ENCODE measurements at regions not wholly inside any gene's neighbourhood (a gene's known extent, or its start where the extent isn't known, plus 50 kb on each side); places are given as distances from the start of the nearest gene placed in this dataset.
A peak's percentile ranks its signal among the peaks of the same experiment; 100 is the strongest.

DNA sequence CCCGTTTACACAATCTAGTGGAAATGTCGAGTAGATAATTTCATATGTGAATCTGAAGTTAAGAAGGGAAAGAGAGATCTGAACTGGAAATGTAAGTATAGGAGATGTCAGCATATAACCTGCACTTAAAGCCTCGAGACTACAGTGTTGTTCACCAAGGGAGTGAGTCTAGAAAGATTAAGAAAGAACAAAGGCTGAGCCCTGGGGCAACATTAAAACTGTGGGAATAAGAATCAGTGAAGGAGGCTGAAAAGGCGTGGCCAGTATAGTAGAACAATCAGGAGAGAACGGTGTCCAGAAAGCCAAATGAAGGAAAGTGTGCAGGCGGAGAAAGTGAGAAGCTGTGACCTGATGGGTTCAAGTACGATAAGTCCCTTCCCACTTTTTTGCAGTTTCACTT lies 118.8 kb upstream of the TENM3 start:
- Mint-ChIP-seq H3K4me1 (no peaks in the 10 kb centered on the region), H3K9me3 (peaks cover 8 to 21% (median 12%) of the 10 kb centered on the region in 5 donors), H3K27ac (peak overlapping the region in 1 of 8 donors; percentile 32), H3K27me3 (no peaks in the 10 kb centered on the region), H3K4me3 (no peak overlapping the region), H3K36me3 (no peaks in the 10 kb centered on the region)
- Histone ChIP-seq H3K27me3 (ENCODE audit: insufficient read depth, low read length, poor library complexity, severe bottlenecking) (no peaks in the 10 kb centered on the region), H3K27ac (ENCODE audit: low read depth, low read length) (no peak overlapping the region), H3K4me3 (ENCODE audit: low read length) (no peak overlapping the region), H3K9me3 (ENCODE audit: low read length) (no peaks in the 10 kb centered on the region), H3K4me1 (ENCODE audit: insufficient read depth, low read length) (no peaks in the 10 kb centered on the region), H3K36me3 (ENCODE audit: insufficient read depth, low read length) (no peaks in the 10 kb centered on the region)
- no peak for DNase-seq
- POLR2A ChIA-PET = no interaction called here
- CTCF ChIA-PET = no interaction called here

DNA sequence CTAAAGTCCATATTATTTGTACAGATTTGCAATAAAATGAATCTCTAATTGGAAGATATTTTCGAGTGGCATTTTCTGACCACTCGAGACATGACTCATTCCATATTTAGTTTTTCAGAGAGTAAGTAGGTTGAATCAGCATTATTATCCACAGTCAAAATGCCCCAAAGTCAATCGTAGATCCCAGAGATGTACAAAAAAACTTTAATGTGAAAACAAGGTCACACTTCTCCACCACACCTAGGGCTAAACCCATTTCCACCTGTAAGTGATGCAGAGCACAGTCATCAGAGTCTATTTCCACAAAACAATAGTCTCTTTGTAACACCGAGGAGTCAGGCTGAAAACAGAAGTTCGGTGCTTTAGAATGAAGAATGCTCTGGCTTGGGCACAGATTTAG lies 117.1 kb upstream of the TENM3 start:
- Histone ChIP-seq H3K27ac (ENCODE audit: low read depth, low read length) (no peak overlapping the region), H3K4me1 (ENCODE audit: insufficient read depth, low read length) (no peaks in the 10 kb centered on the region), H3K4me3 (ENCODE audit: low read length) (no peak overlapping the region), H3K9me3 (ENCODE audit: low read length) (no peaks in the 10 kb centered on the region), H3K27me3 (ENCODE audit: insufficient read depth, low read length, poor library complexity, severe bottlenecking) (no peaks in the 10 kb centered on the region), H3K36me3 (ENCODE audit: insufficient read depth, low read length) (no peaks in the 10 kb centered on the region)
- ChIA-PET CTCF (no interaction called here), POLR2A (no interaction called here)
- H3K4me3 Mint-ChIP-seq = no peak overlapping the region
- H3K36me3 Mint-ChIP-seq = no peaks in the 10 kb centered on the region
- H3K27me3 Mint-ChIP-seq = no peaks in the 10 kb centered on the region
- H3K27ac Mint-ChIP-seq = no peak overlapping the region
- peaks cover 6 to 21% (median 9%) of the 10 kb centered on the region in 5 donors for H3K9me3 Mint-ChIP-seq
- DNase-seq = no peak
- H3K4me1 Mint-ChIP-seq = no peaks in the 10 kb centered on the region

DNA sequence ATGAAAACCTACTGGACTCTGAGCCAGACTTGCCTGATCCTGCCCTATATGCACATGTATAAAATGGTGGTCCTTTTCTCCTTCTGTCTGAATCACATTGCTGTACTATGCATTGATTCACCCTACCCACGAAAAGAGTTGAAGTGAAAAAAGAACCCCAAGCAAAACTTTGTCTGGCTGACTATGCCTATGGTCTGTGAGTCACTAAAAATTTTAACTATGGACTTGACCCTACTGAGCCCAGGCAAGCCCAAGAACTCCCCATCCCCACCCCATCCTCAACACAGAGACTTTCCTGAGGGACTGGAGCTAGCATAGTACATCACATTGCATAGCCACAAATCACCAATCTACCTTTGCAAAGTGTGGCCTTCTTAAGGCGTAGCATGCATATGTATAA lies 116.6 kb upstream of the TENM3 start:
- H3K27ac ChIP-seq (ENCODE audit: low read depth, low read length) = no peak overlapping the region
- Mint-ChIP-seq H3K4me3 (no peak overlapping the region), H3K27me3 (no peaks in the 10 kb centered on the region), H3K27ac (no peak overlapping the region), H3K36me3 (no peaks in the 10 kb centered on the region), H3K4me1 (no peaks in the 10 kb centered on the region), H3K9me3 (peaks cover 6 to 19% (median 9%) of the 10 kb centered on the region in 5 donors)
- H3K4me3 ChIP-seq (ENCODE audit: low read length) = no peak overlapping the region
- ChIA-PET CTCF (no interaction called here), POLR2A (no interaction called here)
- no peak for DNase-seq
- no peaks in the 10 kb centered on the region for H3K9me3 ChIP-seq (ENCODE audit: low read length)
- no peaks in the 10 kb centered on the region for H3K27me3 ChIP-seq (ENCODE audit: insufficient read depth, low read length, poor library complexity, severe bottlenecking)
- H3K36me3 ChIP-seq (ENCODE audit: insufficient read depth, low read length) = no peaks in the 10 kb centered on the region
- no peaks in the 10 kb centered on the region for H3K4me1 ChIP-seq (ENCODE audit: insufficient read depth, low read length)

DNA sequence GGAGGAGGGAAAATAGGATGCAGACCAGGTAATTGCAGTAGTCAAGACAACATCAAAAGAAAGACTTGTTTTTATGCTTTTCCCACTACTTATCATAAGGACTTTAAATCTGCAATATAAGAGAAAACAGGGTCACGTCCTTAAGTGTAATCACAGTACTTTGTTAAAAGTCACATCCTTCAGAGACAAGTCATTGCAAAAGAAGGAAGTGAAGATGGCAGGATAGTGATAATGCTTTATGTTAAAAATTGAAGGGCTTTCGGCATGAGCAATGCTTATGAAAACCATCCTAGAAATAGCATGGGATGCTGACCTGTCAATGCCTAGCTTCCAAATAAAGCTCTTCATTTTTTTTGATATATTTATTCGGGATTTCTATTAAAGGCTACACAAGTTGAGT lies 110.2 kb upstream of the TENM3 start:
- no peak for DNase-seq
- Mint-ChIP-seq H3K4me3 (no peak overlapping the region), H3K36me3 (no peaks in the 10 kb centered on the region), H3K4me1 (no peaks in the 10 kb centered on the region), H3K9me3 (peaks cover 0 to 7% (median 2%) of the 10 kb centered on the region in 5 donors), H3K27me3 (peaks cover 0 to 10% of the 10 kb centered on the region in 2 donors), H3K27ac (no peak overlapping the region)
- Histone ChIP-seq H3K9me3 (ENCODE audit: low read length) (no peaks in the 10 kb centered on the region), H3K27ac (ENCODE audit: low read depth, low read length) (no peak overlapping the region), H3K27me3 (ENCODE audit: insufficient read depth, low read length, poor library complexity, severe bottlenecking) (no peaks in the 10 kb centered on the region), H3K4me3 (ENCODE audit: low read length) (no peak overlapping the region), H3K4me1 (ENCODE audit: insufficient read depth, low read length) (no peaks in the 10 kb centered on the region), H3K36me3 (ENCODE audit: insufficient read depth, low read length) (no peaks in the 10 kb centered on the region)
- ChIA-PET CTCF (no interaction called here), POLR2A (no interaction called here)

DNA sequence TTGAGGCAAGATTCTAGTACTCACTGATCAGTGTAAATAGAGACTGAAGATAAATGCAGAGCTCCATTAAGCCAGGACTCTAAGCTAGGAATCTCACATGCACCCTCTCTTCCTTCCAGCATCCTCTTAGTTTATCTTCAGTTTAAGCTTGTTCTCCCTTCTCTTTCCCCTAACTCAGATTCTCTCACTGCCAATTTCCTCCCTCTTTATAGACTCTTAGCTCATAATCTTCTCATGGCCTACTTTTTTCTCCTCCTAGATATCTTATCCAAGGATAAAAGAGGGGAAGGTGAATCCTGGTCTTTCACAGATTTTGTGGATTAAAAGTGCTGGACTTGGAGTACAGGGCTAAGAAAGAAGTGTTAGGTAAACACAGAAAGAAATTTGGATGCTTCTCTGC lies 108.9 kb upstream of the TENM3 start:
- peaks cover 0 to 4% (median 0%) of the 10 kb centered on the region in 3 donors for H3K4me1 Mint-ChIP-seq

DNA sequence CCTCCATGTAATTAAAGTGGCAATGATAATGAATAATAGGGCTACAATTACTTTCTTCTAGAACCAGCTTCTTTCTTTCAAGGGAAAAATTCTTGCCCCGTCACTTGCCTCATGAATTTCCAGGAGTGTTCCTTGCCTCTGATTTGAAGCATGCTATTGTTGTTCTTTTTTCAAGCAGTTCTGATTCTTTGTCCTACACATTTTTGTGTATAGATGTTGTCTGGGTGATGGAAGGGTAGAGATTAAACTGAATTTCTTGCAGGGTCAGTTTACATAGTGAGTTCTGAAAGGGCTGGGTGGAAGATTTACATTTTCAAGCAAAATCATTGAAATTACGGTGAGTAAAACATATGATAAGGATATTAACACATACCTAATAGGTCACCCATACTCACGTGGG lies 107.0 kb upstream of the TENM3 start:
- Histone ChIP-seq H3K9me3 (ENCODE audit: low read length) (no peaks in the 10 kb centered on the region), H3K27me3 (ENCODE audit: insufficient read depth, low read length, poor library complexity, severe bottlenecking) (no peaks in the 10 kb centered on the region), H3K36me3 (ENCODE audit: insufficient read depth, low read length) (no peaks in the 10 kb centered on the region), H3K4me1 (ENCODE audit: insufficient read depth, low read length) (no peaks in the 10 kb centered on the region), H3K4me3 (ENCODE audit: low read length) (no peak overlapping the region), H3K27ac (ENCODE audit: low read depth, low read length) (no peak overlapping the region)
- ChIA-PET POLR2A (no interaction called here), CTCF (no interaction called here)
- Mint-ChIP-seq H3K27ac (no peak overlapping the region), H3K4me1 (peaks cover 0 to 9% (median 0%) of the 10 kb centered on the region in 3 donors), H3K27me3 (peaks cover 14 to 34% of the 10 kb centered on the region in 2 donors), H3K9me3 (peaks cover 0 to 8% (median 0%) of the 10 kb centered on the region in 5 donors), H3K4me3 (no peak overlapping the region), H3K36me3 (no peaks in the 10 kb centered on the region)
- DNase-seq = no peak

More for the DNA sequence above, 108.9 kb upstream of the TENM3 start:
- H3K4me1 ChIP-seq (ENCODE audit: insufficient read depth, low read length) = no peaks in the 10 kb centered on the region
- CTCF ChIA-PET = no interaction called here
- POLR2A ChIA-PET = no interaction called here
- no peaks in the 10 kb centered on the region for H3K36me3 ChIP-seq (ENCODE audit: insufficient read depth, low read length)
- peaks cover 0 to 11% (median 2%) of the 10 kb centered on the region in 5 donors for H3K9me3 Mint-ChIP-seq
- H3K9me3 ChIP-seq (ENCODE audit: low read length) = no peaks in the 10 kb centered on the region
- H3K36me3 Mint-ChIP-seq = no peaks in the 10 kb centered on the region
- DNase-seq = no peak
- no peak overlapping the region for H3K27ac ChIP-seq (ENCODE audit: low read depth, low read length)
- H3K4me3 Mint-ChIP-seq = no peak overlapping the region
- H3K27me3 ChIP-seq (ENCODE audit: insufficient read depth, low read length, poor library complexity, severe bottlenecking) = no peaks in the 10 kb centered on the region
- H3K27me3 Mint-ChIP-seq = peaks cover 6 to 20% of the 10 kb centered on the region in 2 donors
- H3K4me3 ChIP-seq (ENCODE audit: low read length) = no peak overlapping the region
- no peak overlapping the region for H3K27ac Mint-ChIP-seq

DNA sequence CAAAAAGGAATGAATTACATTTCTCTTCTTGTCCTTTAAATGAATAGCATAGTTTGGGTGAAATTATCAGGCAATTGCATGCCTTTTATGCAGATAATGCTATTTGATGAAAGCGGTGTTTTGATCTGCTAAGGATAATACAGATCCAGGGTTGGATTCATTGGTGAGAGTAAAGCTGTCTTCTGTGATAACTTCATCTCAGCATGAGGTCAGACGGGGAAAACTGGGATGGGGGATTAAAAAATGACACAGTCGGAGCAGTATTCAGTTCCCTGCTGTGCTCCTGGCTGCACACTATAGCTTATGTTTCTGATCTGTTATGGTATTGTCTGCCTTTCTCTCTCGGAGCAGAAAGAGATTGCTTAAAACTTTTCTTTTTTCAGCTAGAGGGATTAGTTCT lies 105.9 kb upstream of the TENM3 start:
- DNase-seq = no peak
- Histone ChIP-seq H3K4me1 (ENCODE audit: insufficient read depth, low read length) (no peaks in the 10 kb centered on the region), H3K36me3 (ENCODE audit: insufficient read depth, low read length) (no peaks in the 10 kb centered on the region), H3K27ac (ENCODE audit: low read depth, low read length) (no peak overlapping the region), H3K27me3 (ENCODE audit: insufficient read depth, low read length, poor library complexity, severe bottlenecking) (peaks cover 4% of the 10 kb centered on the region), H3K9me3 (ENCODE audit: low read length) (no peaks in the 10 kb centered on the region), H3K4me3 (ENCODE audit: low read length) (no peak overlapping the region)
- CTCF ChIA-PET = no interaction called here
- POLR2A ChIA-PET = no interaction called here
- Mint-ChIP-seq H3K27ac (no peak overlapping the region), H3K27me3 (peaks cover 23 to 45% of the 10 kb centered on the region in 2 donors), H3K4me3 (no peak overlapping the region), H3K9me3 (peaks cover 0 to 12% (median 0%) of the 10 kb centered on the region in 5 donors), H3K36me3 (no peaks in the 10 kb centered on the region), H3K4me1 (peaks cover 0 to 9% (median 3%) of the 10 kb centered on the region in 3 donors)

DNA sequence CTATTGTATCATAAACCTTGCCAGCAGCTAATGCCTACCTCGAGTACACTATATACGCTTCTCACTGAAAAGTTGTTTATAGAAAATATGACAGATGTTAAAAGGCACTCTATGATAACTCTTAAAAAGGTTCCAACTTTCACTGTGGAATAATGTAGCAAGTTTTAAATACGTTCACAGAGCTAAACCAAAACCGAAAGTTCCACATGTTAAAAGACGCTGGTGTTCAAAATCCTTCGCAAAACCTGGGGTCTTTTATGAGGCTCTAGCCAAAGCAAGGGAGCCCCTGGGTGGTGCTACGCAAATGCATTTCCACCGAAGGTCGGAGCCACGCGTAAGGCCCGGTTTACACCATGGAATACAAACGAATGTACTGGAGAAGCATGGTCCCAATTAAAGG lies 103.7 kb upstream of the TENM3 start:
- Histone ChIP-seq H3K9me3 (ENCODE audit: low read length) (no peaks in the 10 kb centered on the region), H3K27ac (ENCODE audit: low read depth, low read length) (no peak overlapping the region), H3K4me1 (ENCODE audit: insufficient read depth, low read length) (no peaks in the 10 kb centered on the region), H3K36me3 (ENCODE audit: insufficient read depth, low read length) (no peaks in the 10 kb centered on the region), H3K4me3 (ENCODE audit: low read length) (no peak overlapping the region), H3K27me3 (ENCODE audit: insufficient read depth, low read length, poor library complexity, severe bottlenecking) (peaks cover 10% of the 10 kb centered on the region)
- Mint-ChIP-seq H3K4me3 (peak overlapping the region in 3 of 7 donors; percentile 38 to 66 (median 56)), H3K27me3 (peaks cover 38 to 61% of the 10 kb centered on the region in 2 donors), H3K27ac (no peak overlapping the region), H3K36me3 (peaks cover 0 to 6% (median 0%) of the 10 kb centered on the region in 3 donors), H3K4me1 (peaks cover 7 to 21% (median 11%) of the 10 kb centered on the region in 3 donors), H3K9me3 (peaks cover 0 to 17% (median 4%) of the 10 kb centered on the region in 5 donors)
- ChIA-PET POLR2A (no interaction called here), CTCF (no interaction called here)
- DNase-seq = no peak

DNA sequence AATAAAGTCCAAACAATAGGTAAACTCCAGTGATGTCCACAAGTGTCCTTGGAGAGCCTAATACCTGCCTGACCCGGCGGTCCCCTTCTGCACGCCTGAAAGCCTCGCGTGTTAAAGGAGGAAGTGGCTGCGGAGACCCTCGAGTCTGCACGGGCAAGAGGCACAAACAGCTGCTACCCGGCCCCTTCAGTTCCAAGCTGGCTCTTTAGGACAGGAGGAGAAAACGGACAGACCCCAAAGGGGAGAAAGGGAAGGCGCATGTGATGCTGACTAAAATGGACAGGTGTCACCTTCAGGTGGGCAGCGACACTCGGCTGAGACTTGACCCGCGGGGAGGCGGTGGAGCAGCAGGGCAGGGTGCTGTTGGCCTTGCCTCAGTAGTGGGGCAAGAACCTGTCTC lies 102.7 kb upstream of the TENM3 start:
- Mint-ChIP-seq H3K27me3 (peaks cover 44 to 68% of the 10 kb centered on the region in 2 donors), H3K9me3 (peaks cover 0 to 18% (median 4%) of the 10 kb centered on the region in 5 donors), H3K36me3 (peaks cover 0 to 6% (median 1%) of the 10 kb centered on the region in 3 donors), H3K4me3 (no peak overlapping the region), H3K4me1 (peaks cover 11 to 26% (median 16%) of the 10 kb centered on the region in 3 donors), H3K27ac (no peak overlapping the region)
- ChIA-PET POLR2A (no interaction called here), CTCF (no interaction called here)
- Histone ChIP-seq H3K27me3 (ENCODE audit: insufficient read depth, low read length, poor library complexity, severe bottlenecking) (peaks cover 10% of the 10 kb centered on the region), H3K4me3 (ENCODE audit: low read length) (no peak overlapping the region), H3K27ac (ENCODE audit: low read depth, low read length) (no peak overlapping the region), H3K36me3 (ENCODE audit: insufficient read depth, low read length) (no peaks in the 10 kb centered on the region), H3K4me1 (ENCODE audit: insufficient read depth, low read length) (no peaks in the 10 kb centered on the region), H3K9me3 (ENCODE audit: low read length) (no peaks in the 10 kb centered on the region)
- DNase-seq = no peak
